ENCODE measurements at regions not wholly inside any gene's neighbourhood (a gene's known extent, or its start where the extent isn't known, plus 50 kb on each side); places are given as distances from the start of the nearest gene placed in this dataset.

GRCh38 chr1:11373029-11373894 lies 100.3 kb downstream of the UBIAD1 start:
- DNase-seq (ENCODE audit: low read depth, low spot score): no peak
- TF ChIP-seq CTCF (optimal IDR thresholded peaks at IDR 0.05 in 1 of 3, IDR thresholded peaks at IDR 0.05 in 1 of 3, conservative IDR thresholded peaks at IDR 0.05 in 1 of 3; ENCODE audit: extremely low read depth in 1 of 3, insufficient read depth in 2 of 3, low read length in 3 of 3) (no peak), EZH2 (IDR thresholded peaks at IDR 0.05; ENCODE audit: low read length) (no peak)
- Histone ChIP-seq H3K27me3 (ENCODE audit: control insufficient read depth, extremely low read depth, insufficient read depth, low read length) (no peaks in the 10 kb centered on the region), H3K9ac (ENCODE audit: control insufficient read depth, extremely low read depth, insufficient read depth, low read length) (no peak overlapping the region), H3K79me2 (ENCODE audit: control insufficient read depth, insufficient read depth, low read length) (no peaks in the 10 kb centered on the region), H2AFZ (ENCODE audit: control insufficient read depth, low read length) (no peak overlapping the region), H3K4me3 (ENCODE audit: control insufficient read depth in 2 of 3, extremely low read depth in 1 of 3, insufficient read depth in 2 of 3, low read depth in 1 of 3, low read length in 3 of 3) (no peak overlapping the region), H3K27ac (ENCODE audit: control insufficient read depth, insufficient read depth, low read length) (no peak overlapping the region), H3K9me3 (ENCODE audit: control insufficient read depth, low read depth, low read length) (no peaks in the 10 kb centered on the region), H3K9me1 (ENCODE audit: control insufficient read depth, extremely low read depth, insufficient read depth, low read length) (no peaks in the 10 kb centered on the region), H3K36me3 (ENCODE audit: control insufficient read depth in 2 of 2, extremely low read depth in 1 of 2, insufficient read depth in 2 of 2, low read length in 2 of 2) (no peaks in the 10 kb centered on the region), H3K4me1 (ENCODE audit: control insufficient read depth, extremely low read depth, insufficient read depth, low read length) (no peaks in the 10 kb centered on the region), H3K4me2 (ENCODE audit: control insufficient read depth, extremely low read depth, insufficient read depth, low read depth, low read length) (no peak overlapping the region), H4K20me1 (ENCODE audit: control insufficient read depth, extremely low read depth, insufficient read depth, low read length) (no peaks in the 10 kb centered on the region)
- no peak for FAIRE-seq
- dilution Hi-C loops (cut with MboI; ENCODE audit: extremely low pct_ligation_motif_present, low sequenced_read_pairs): no loop called here

- FAIRE-seq: peak; percentile 74
- H3K9me1 ChIP-seq (ENCODE audit: control insufficient read depth, extremely low read depth, insufficient read depth, low read length): no peaks in the 10 kb centered on the region
Observed at GRCh38 chr1:11373895-11374747, 101.1 kb downstream of the UBIAD1 start.

More at GRCh38 chr1:11373895-11374747, 101.1 kb downstream of the UBIAD1 start:
- no peaks in the 10 kb centered on the region for H3K9me3 ChIP-seq (ENCODE audit: control insufficient read depth, low read depth, low read length)
- H4K20me1 ChIP-seq (ENCODE audit: control insufficient read depth, extremely low read depth, insufficient read depth, low read length): no peaks in the 10 kb centered on the region
- DNase-seq (ENCODE audit: low read depth, low spot score): no peak
- no peak overlapping the region for H3K27ac ChIP-seq (ENCODE audit: control insufficient read depth, insufficient read depth, low read length)
- H3K9ac ChIP-seq (ENCODE audit: control insufficient read depth, extremely low read depth, insufficient read depth, low read length): no peak overlapping the region
- no peaks in the 10 kb centered on the region for H3K27me3 ChIP-seq (ENCODE audit: control insufficient read depth, extremely low read depth, insufficient read depth, low read length)
- no peaks in the 10 kb centered on the region for H3K79me2 ChIP-seq (ENCODE audit: control insufficient read depth, insufficient read depth, low read length)
- no peak overlapping the region for H3K4me2 ChIP-seq (ENCODE audit: control insufficient read depth, extremely low read depth, insufficient read depth, low read depth, low read length)
- no peak overlapping the region for H2AFZ ChIP-seq (ENCODE audit: control insufficient read depth, low read length)
- H3K4me1 ChIP-seq (ENCODE audit: control insufficient read depth, extremely low read depth, insufficient read depth, low read length): no peaks in the 10 kb centered on the region
- no peaks in the 10 kb centered on the region for H3K36me3 ChIP-seq (ENCODE audit: control insufficient read depth in 2 of 2, extremely low read depth in 1 of 2, insufficient read depth in 2 of 2, low read length in 2 of 2)
- H3K4me3 ChIP-seq (ENCODE audit: control insufficient read depth in 2 of 3, extremely low read depth in 1 of 3, insufficient read depth in 2 of 3, low read depth in 1 of 3, low read length in 3 of 3): no peak overlapping the region
- dilution Hi-C loops (cut with MboI; ENCODE audit: extremely low pct_ligation_motif_present, low sequenced_read_pairs): no loop called here
- TF ChIP-seq EZH2 (IDR thresholded peaks at IDR 0.05; ENCODE audit: low read length): no peak
